C4-2B (cell line): ENCODE measurements at regions not wholly inside any gene's neighbourhood (a gene's known extent, or its start where the extent isn't known, plus 50 kb on each side); places are given as distances from the start of the nearest gene placed in this dataset.

Source experiments
- CTCF ChIP-seq: fragments of 450-650 bp; conservative IDR thresholded peaks from 2 replicates; pipeline ENCODE4 v1.5.1; 2017; ENCODE audit warnings: mild to moderate bottlenecking
- ZFX ChIP-seq: fragments of 450-650 bp; IDR thresholded peaks from 2 replicates; pipeline ENCODE4 v1.6.1; 2017

DNA sequence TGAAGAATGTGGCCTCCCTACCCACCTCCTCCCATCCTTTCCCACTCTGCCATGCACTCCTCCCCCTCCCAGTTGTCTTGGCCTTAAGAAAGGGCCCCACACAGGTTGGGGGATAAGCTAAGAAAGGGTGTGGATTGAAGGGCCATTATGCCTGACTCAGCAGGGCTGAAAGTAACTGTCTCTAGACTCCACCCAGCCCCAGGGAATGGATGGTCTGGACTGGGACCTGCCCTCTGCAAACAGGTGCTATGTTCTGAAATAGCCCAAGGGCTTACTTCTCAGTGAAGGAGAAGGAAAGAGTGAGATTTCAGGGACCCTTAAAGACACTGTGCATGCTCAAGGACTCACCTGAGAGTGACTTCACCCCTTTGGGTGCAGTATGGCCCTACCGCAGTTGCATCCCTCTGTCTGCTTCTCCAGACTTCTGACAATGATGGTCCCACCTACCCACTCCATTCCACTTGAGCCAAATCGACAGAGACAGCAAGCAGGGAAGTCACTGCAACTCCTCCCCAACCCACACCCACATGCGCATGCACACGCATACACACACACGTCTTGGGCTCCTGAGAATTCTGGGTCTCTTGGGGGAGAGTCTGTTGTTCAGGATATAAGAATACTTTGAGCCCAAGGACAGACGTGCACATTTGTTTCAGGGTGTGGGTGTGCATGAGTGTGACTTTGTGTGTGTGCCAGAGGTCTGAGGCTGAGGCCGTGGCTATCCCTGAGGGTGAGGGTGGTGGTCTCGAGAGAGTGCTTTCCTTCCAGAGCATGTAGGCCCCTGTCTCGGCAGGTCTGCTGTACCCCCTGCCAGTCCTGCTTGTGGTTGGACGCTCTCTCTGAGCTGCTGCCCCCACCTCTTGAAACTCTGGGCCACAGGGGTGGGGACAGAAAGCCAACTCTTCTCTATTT is 231.9 kb downstream of the PTPRU start:
- TF ChIP-seq CTCF (no peak), ZFX (no peak)
